ENCODE measurements at regions not wholly inside any gene's neighbourhood (a gene's known extent, or its start where the extent isn't known, plus 50 kb on each side); places are given as distances from the start of the nearest gene placed in this dataset.
A peak's percentile ranks its signal among the peaks of the same experiment; 100 is the strongest.
"Not testable (repeated sequence)": the region's sequence is repeated elsewhere in the genome, so short reads cannot be mapped to it uniquely, and the experiment has no call there.

DNA sequence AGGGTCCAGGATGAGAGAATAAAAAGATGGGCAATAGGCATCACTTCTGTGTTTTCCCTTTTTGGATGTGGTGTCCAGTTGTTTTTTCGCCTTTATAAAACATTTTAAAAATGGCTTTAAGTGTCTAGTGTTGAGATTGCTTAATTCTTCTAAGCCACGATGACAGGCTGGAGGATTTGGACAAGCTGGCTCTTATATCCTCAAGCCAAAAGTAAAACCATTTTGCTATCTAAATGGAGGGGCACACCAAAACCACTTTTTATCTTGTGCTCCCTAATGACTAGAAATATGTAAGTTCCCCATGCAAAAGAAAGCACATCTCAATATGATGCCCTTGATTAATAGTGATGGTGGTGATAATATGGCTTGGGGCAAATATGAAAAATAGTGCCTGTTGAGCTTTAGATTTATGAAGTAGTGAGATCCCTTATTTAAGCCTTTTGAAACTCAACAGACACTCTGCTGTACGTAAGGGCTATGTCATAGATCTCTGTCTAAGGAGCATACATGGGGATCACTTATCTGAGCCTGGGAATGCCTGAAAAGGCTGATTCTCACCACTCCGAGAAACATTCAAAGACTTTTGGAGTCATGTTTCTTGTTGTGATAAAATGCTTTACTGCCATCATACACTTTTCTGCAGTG, 185.5 kb downstream of the KCNS3 start:
- H3K36me3 Mint-ChIP-seq = no peaks in the 10 kb centered on the region
- H3K9me3 Mint-ChIP-seq = peaks cover 4% of the 10 kb centered on the region
- H3K27ac Mint-ChIP-seq = no peak overlapping the region
- DNase-seq (ENCODE audit: low spot score in 2 of 2) = no peak
- no peak overlapping the region for H3K4me3 Mint-ChIP-seq
- H3K4me1 Mint-ChIP-seq = no peaks in the 10 kb centered on the region
- ATAC-seq = no peak

DNA sequence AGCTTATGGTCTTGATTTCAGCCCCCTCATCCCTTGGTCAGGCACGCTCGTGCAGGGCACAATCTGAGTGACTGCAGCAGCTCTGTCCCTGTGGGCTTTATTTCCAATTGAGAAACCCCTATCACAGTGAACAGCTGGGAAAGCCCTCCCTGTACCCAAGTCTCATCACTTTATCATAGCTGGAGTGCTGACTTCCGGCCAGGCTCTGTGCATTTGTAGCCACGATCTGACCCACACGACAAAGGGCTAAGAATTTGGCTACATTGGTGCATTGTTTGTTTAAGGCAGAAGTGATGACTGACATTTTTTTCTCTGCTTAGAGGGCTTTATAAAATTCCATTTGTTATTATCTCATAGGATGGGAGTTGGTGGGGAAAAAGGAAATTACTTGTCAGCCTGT, 184.4 kb downstream of the KCNS3 start:
- DNase-seq (ENCODE audit: low spot score in 2 of 2) (no peak), ATAC-seq (no peak)
- no peaks in the 10 kb centered on the region for H3K4me1 Mint-ChIP-seq
- no peak overlapping the region for H3K4me3 Mint-ChIP-seq
- H3K27ac Mint-ChIP-seq = no peak overlapping the region
- H3K36me3 Mint-ChIP-seq = no peaks in the 10 kb centered on the region
- H3K9me3 Mint-ChIP-seq = peaks cover 4% of the 10 kb centered on the region

DNA sequence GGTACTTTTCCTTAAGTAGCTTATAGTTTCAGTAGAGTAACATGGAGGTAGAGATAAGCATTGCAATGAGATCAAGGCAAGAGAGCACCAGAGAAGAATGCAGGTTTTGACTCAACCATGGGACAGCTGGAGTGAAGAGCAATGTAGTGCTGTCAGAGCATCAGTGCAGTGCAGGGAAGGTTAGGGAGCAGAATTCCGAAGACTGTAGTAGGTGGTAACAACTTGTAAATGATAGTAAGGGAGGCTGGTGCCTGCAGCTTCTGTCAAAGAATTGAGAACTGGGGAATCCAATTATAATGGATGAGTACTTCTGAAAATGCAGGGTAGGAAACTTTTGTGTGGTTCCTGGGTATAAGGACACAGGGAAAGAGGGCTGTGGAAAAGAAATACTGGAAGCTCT, 183.2 kb downstream of the KCNS3 start:
- DNase-seq (ENCODE audit: low spot score in 2 of 2) = no peak
- H3K36me3 Mint-ChIP-seq = no peaks in the 10 kb centered on the region
- H3K4me3 Mint-ChIP-seq = no peak overlapping the region
- H3K4me1 Mint-ChIP-seq = no peaks in the 10 kb centered on the region
- no peak for ATAC-seq
- H3K27ac Mint-ChIP-seq = no peak overlapping the region
- H3K9me3 Mint-ChIP-seq = peaks cover 4% of the 10 kb centered on the region

DNA sequence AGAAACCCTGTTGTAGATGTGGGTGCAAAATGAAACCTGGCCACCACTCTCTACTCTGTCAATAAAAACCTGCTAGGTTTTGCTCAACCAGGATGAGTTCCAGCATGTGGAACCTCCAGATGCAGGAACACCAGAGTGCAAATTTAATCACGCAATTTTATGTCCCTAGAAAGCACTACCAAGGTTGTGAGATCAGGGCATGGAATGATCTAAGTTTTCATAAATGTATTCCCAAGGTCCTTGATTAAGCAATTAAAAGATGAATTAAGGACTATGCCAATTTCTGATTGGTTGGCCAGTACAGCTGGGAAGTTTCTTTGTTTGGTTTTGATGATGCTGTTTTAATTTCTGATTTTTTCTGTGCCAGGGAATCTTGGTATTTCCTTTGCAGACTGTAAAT, 179.2 kb downstream of the KCNS3 start:
- Mint-ChIP-seq H3K4me3 (no peak overlapping the region), H3K27ac (no peak overlapping the region), H3K36me3 (no peaks in the 10 kb centered on the region), H3K4me1 (no peaks in the 10 kb centered on the region), H3K9me3 (peaks cover 5% of the 10 kb centered on the region)
- ATAC-seq = no peak
- no peak for DNase-seq (ENCODE audit: low spot score in 2 of 2)

DNA sequence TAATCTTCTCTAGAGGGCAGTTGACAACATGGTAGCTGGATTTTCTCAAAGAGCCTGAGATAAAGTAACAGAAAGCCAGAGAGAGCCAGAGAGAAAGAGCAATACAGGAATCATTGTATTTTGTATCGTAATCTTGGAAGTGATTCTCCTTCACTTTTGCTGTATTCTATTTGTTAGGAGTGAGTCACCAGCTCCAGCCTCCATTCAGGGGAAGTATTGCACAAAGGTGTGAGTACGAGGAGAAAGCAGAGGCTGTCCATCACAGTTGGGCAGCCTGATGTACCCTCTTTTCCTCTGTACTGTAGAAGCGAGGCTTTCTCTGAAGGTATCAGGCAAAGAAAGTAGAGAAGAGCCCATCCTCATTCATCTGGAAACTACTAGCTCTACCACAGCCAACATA, 176.8 kb downstream of the KCNS3 start:
- Mint-ChIP-seq H3K4me1 (no peaks in the 10 kb centered on the region), H3K36me3 (no peaks in the 10 kb centered on the region), H3K4me3 (no peak overlapping the region), H3K27ac (no peak overlapping the region), H3K9me3 (peaks cover 5% of the 10 kb centered on the region)
- no peak for ATAC-seq
- DNase-seq (ENCODE audit: low spot score in 2 of 2) = no peak

DNA sequence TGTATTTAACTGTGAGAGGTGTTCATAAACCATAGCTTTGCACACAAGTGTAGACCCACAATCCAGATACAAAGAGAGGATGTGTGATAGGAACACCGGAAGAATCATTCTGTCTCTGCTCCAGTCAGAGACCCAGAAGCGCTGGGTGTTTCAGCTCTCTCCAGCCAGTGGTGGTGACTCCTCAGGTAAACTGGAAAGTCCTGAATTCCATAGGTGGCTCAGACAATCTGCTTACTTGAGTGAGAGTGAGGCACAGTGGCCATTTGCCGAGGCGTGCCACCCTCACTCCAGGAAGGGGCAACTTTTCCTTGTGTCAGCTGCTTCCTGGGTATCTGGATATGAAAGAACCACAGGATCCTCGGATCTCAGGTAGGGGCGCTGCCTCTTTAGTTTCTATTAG, 171.5 kb downstream of the KCNS3 start:
- Mint-ChIP-seq H3K27ac (no peak overlapping the region), H3K9me3 (peaks cover 3% of the 10 kb centered on the region), H3K4me3 (no peak overlapping the region), H3K4me1 (no peaks in the 10 kb centered on the region), H3K36me3 (no peaks in the 10 kb centered on the region)
- DNase-seq (ENCODE audit: low spot score in 2 of 2) = no peak
- no peak for ATAC-seq

DNA sequence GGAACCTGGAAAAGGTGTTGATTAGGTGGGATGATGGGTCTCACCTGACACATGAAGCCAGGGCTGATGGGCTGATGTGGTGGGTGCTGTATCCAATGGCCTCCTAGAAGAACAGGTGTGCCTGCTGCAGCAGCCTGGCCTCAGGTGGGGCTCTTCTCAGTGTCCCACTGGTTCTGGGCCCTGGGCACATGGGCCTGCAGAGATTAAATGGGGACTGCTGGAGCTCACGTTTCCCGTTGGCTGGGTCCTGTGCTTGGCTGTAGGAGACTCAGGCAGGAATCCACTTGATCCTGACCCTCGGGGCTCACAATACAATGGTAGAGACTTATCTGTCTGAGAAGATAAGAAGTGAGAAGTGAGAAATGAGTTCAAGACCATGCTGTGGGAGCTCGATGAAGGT, 170.9 kb downstream of the KCNS3 start:
- Mint-ChIP-seq H3K27ac (no peak overlapping the region), H3K36me3 (no peaks in the 10 kb centered on the region), H3K4me3 (no peak overlapping the region), H3K4me1 (no peaks in the 10 kb centered on the region), H3K9me3 (peaks cover 3% of the 10 kb centered on the region)
- DNase-seq (ENCODE audit: low spot score in 2 of 2) = no peak
- peak; percentile 36 for ATAC-seq

DNA sequence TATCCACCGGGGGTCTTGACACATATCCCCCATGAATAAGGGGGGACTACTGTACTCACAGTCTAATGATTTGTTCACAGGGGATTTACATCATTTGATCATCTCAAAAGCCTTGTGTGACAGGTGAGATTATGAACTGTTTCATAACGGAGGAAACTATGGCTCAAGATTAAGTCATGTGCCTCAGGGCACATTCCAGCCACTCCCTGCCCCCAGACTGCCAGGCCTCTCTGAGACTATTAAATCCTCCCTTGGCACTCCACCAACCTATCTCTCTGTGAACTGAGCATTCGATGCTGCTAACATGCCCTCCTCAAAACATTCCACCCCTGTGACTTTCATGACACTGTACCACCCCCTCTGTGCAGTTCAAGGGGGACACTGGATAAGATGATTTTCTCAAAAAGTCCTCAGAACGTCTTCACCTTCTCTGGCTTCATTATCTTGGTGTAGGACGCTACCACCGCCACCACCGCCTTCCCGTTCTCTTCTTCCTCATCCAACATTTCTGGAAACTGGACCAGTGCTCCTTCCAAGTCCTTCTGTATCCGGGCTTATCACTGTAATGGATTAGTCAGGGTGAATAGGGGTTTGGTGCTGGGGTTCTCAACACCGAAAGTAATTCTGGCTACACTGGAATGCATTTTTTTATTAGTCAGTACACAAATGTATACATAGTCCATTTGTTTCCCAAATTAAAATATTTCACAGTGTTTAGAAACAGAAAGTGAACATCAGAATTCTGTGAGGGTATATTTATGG, 169.6 kb downstream of the KCNS3 start:
- no peaks in the 10 kb centered on the region for H3K36me3 Mint-ChIP-seq
- ATAC-seq = no peak
- no peak for DNase-seq (ENCODE audit: low spot score in 2 of 2)
- no peak overlapping the region for H3K27ac Mint-ChIP-seq
- H3K4me1 Mint-ChIP-seq = no peaks in the 10 kb centered on the region
- H3K9me3 Mint-ChIP-seq = peaks cover 3% of the 10 kb centered on the region
- no peak overlapping the region for H3K4me3 Mint-ChIP-seq

DNA sequence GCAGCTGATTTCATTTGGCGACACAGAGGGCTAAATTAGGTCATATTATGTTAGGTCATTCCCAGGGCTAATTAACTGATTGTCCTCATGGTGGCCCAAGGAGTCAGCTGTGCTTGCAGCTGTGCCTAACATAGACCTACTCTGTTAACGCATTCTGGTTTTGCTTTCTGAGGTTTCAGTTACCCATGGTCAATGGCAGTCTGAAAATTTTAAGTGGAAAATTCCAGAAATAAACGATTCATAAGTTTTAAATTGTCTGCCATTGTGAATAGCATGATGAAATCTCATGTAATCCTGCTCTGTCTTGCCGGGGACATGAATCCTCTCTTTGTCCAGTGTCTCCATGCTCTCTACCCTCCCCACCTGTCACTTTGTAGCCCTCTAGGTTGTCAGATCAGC, 168.7 kb downstream of the KCNS3 start:
- ATAC-seq (no peak), DNase-seq (ENCODE audit: low spot score in 2 of 2) (no peak)
- no peaks in the 10 kb centered on the region for H3K4me1 Mint-ChIP-seq
- no peak overlapping the region for H3K4me3 Mint-ChIP-seq
- peaks cover 8% of the 10 kb centered on the region for H3K9me3 Mint-ChIP-seq
- H3K36me3 Mint-ChIP-seq = no peaks in the 10 kb centered on the region
- H3K27ac Mint-ChIP-seq = no peak overlapping the region

DNA sequence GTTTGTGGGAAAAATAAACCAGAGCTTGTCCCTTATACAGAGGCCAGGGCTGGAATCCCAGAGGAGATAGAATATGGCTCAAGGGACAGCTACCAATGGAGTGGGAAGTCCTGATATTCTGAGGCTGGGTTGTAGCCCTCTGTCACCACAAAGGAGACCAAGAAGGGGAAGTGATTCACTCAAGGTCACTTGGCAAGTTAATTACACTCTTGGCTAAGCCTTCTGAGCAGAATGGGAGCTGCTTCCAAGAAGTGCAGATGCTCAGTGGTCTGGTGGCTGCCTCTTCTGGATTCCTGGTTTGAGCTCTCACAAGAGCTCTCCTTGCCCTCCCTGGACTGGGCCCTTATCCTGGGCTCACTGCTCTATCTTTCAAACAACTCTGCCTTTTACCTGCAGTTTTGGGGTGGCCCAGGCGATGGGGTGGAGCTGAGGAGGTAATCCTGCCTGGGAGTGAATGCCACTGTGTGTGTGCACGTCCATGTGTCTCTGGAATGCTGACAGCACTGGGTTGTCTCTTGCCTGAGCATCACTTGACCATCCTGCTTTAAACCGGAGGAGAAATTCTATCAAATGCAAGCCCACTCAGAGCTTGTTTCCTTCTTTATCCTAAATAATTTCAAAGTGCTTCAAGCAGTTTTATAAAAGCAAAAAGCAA, 168.2 kb downstream of the KCNS3 start:
- no peaks in the 10 kb centered on the region for H3K36me3 Mint-ChIP-seq
- no peaks in the 10 kb centered on the region for H3K4me1 Mint-ChIP-seq
- H3K27ac Mint-ChIP-seq = no peak overlapping the region
- no peak for ATAC-seq
- H3K9me3 Mint-ChIP-seq = peaks cover 11% of the 10 kb centered on the region
- H3K4me3 Mint-ChIP-seq = no peak overlapping the region
- DNase-seq (ENCODE audit: low spot score in 2 of 2) = no peak

DNA sequence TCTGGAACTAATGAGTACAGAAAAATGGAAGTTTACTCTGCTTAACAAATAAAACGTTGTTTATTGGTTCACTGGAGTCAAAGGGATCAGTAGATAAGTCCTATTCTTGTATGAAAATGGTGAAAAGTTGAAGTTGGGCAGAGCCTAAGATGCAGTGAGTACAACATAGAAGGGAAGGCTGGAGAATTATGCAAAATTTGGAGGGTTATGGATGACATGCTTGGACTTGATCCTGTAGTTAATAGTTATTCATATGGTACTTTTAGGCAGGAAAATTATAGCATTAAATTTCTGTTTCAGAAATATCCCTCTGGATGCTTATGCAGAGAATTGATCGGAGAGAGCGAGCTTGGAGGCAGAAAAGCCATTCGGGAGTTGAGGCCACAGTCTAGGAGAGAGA, 167.6 kb downstream of the KCNS3 start:
- Mint-ChIP-seq H3K4me3 (no peak overlapping the region), H3K9me3 (peaks cover 11% of the 10 kb centered on the region), H3K27ac (no peak overlapping the region), H3K4me1 (no peaks in the 10 kb centered on the region), H3K36me3 (no peaks in the 10 kb centered on the region)
- no peak for DNase-seq (ENCODE audit: low spot score in 2 of 2)
- ATAC-seq = no peak

DNA sequence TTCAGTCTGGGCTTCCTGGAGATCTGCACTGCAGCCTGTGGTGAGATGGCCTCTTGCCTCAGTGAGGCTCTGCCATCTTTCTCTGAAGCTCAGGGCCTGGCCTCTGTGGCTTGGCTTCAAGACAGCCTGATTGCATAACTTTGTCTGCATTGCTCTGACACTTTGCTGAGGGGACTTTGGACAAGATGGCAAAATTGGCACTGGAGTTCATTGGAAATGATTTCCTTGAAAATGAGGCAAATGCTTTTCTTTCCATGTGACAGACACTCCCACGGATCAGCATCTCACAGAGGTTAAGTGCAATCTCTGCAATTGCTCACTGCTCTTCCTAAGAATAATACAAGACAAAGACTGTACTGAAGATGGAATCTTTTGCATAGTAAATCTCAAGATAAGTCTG, 166.8 kb downstream of the KCNS3 start:
- Mint-ChIP-seq H3K4me3 (no peak overlapping the region), H3K36me3 (no peaks in the 10 kb centered on the region), H3K9me3 (peaks cover 11% of the 10 kb centered on the region), H3K27ac (no peak overlapping the region), H3K4me1 (no peaks in the 10 kb centered on the region)
- ATAC-seq (no peak), DNase-seq (ENCODE audit: low spot score in 2 of 2) (no peak)

DNA sequence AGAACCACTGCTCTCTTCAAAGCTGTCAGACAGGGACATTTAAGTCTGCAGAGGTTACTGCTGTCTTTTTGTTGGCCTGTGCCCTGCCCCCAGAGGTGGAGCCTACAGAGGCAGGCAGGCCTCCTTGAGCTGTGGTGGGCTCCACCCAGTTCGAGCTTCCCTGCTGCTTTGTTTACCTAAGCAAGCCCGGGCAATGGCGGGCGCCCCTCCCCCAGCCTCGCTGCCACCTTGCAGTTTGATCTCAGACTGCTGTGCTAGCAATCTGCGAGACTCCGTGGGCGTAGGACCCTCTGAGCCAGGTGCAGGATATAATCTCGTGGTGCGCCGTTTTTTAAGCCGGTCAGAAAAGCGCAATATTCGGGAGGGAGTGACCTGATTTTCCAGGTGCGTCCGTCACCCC, 138.9 kb downstream of the KCNS3 start:
- ATAC-seq; H3K27ac Mint-ChIP-seq; H3K4me3 Mint-ChIP-seq; H3K4me1 Mint-ChIP-seq; DNase-seq (ENCODE audit: low spot score in 2 of 2); H3K9me3 Mint-ChIP-seq; H3K36me3 Mint-ChIP-seq: not testable (repeated sequence)

DNA sequence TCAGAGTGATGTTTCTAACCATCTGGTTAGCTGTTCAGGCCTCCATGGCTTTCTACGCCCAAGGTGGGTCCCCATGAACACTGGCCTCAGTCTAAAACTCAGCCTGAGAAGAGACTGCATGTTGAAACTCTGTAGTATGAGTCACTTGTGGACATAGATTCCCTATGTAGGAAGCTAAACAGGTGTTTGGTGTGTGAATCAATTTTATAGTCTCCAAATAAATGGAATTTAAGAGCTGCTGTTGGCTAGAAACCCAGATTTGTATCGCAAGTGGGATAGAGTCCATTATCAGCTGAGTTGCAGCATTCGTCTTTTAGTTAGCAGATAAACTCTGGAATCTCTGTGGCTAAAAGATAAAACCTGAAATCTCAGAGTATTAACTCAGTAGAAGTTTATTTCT, 131.4 kb downstream of the KCNS3 start:
- Mint-ChIP-seq H3K9me3 (peaks cover 4% of the 10 kb centered on the region), H3K36me3 (no peaks in the 10 kb centered on the region), H3K4me1 (no peaks in the 10 kb centered on the region), H3K4me3 (no peak overlapping the region), H3K27ac (no peak overlapping the region)
- ATAC-seq = no peak
- DNase-seq (ENCODE audit: low spot score in 2 of 2) = no peak

DNA sequence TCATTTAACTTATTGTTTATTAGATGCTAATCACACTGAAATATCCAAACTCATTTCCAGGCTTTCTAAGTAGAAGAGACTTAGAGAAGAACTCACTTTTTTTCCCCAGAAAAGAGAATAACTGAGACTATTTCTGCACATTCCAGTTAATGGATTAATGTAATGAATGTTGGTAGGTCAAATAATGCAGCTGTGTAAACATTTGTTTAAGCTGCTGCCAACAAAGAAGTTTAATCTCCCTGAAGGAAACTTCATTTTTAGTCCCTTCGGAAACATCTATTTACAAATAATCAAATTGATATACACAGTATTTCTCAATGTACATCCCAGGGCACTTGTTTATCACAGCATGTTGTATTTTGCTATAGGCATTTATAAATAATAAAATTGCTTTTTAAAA, 126.9 kb downstream of the KCNS3 start:
- no peak for DNase-seq (ENCODE audit: low spot score in 2 of 2)
- H3K36me3 Mint-ChIP-seq = no peaks in the 10 kb centered on the region
- H3K27ac Mint-ChIP-seq = no peak overlapping the region
- H3K4me1 Mint-ChIP-seq = no peaks in the 10 kb centered on the region
- ATAC-seq = no peak
- no peak overlapping the region for H3K4me3 Mint-ChIP-seq
- H3K9me3 Mint-ChIP-seq = no peaks in the 10 kb centered on the region

DNA sequence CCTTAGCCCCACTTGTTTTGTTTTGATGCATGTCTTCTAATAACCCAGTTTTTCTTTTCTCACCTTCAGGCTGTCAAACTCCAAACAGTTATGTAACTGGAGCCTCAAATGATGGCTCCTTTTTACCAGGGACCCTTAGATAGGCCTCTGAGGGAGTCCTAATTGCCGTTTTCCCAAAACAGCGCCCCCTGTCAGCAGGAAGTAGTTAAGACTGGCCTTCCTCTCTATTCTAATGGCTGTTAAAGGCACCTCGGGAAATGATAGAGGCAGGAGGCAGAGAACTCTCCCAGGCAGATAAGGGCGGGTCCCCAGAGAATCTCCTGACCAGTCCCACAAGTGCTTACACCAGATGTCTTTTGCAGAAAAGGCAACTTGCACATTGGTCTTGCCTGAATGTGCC, 123.2 kb downstream of the KCNS3 start:
- no peak for ATAC-seq
- H3K9me3 Mint-ChIP-seq = no peaks in the 10 kb centered on the region
- no peak overlapping the region for H3K4me3 Mint-ChIP-seq
- H3K36me3 Mint-ChIP-seq = no peaks in the 10 kb centered on the region
- no peak overlapping the region for H3K27ac Mint-ChIP-seq
- no peak for DNase-seq (ENCODE audit: low spot score in 2 of 2)
- H3K4me1 Mint-ChIP-seq = no peaks in the 10 kb centered on the region
